ENCODE measurements at regions not wholly inside any gene's neighbourhood (a gene's known extent, or its start where the extent isn't known, plus 50 kb on each side); places are given as distances from the start of the nearest gene placed in this dataset.

- no peak for DNase-seq (ENCODE audit: low spot score in 2 of 2)
- TF ChIP-seq POLR2AphosphoS5 (IDR thresholded peaks at IDR 0.05) (no peak), EP300 (IDR thresholded peaks at IDR 0.05) (no peak), CTCF (IDR thresholded peaks at IDR 0.05) (no peak), POLR2A (IDR thresholded peaks at IDR 0.05) (no peak)
- H3K27ac ChIP-seq: no peak overlapping the region
- 90% methylated on average over 1 of the region's 1 CpG for WGBS
- H3K9me3 ChIP-seq: no peaks in the 10 kb centered on the region
- H3K4me1 ChIP-seq: peaks cover 13% of the 10 kb centered on the region
- no peaks in the 10 kb centered on the region for H3K27me3 ChIP-seq
- no peak overlapping the region for H3K4me3 ChIP-seq
- H3K36me3 ChIP-seq: no peaks in the 10 kb centered on the region
Observed at GRCh38 chr3:178386880-178387279, 149.4 kb upstream of the KCNMB2 start.

- no peak overlapping the region for H3K4me3 ChIP-seq
- 91% methylated on average over 2 of the region's 2 CpGs for WGBS
- no peaks in the 10 kb centered on the region for H3K36me3 ChIP-seq
- no peak for TF ChIP-seq EP300 (IDR thresholded peaks at IDR 0.05)
- TF ChIP-seq POLR2AphosphoS5 (IDR thresholded peaks at IDR 0.05): no peak
- no peak for TF ChIP-seq CTCF (IDR thresholded peaks at IDR 0.05)
- TF ChIP-seq POLR2A (IDR thresholded peaks at IDR 0.05): no peak
- no peak overlapping the region for H3K27ac ChIP-seq
- peaks cover 9% of the 10 kb centered on the region for H3K4me1 ChIP-seq
- no peak for DNase-seq (ENCODE audit: low spot score in 2 of 2)
- H3K9me3 ChIP-seq: no peaks in the 10 kb centered on the region
- H3K27me3 ChIP-seq: no peaks in the 10 kb centered on the region
Observed at GRCh38 chr3:178388473-178388872, 147.8 kb upstream of the KCNMB2 start.

- no peak overlapping the region for H3K4me3 ChIP-seq
- H3K4me1 ChIP-seq: peaks cover 10% of the 10 kb centered on the region
- no peak for TF ChIP-seq EP300 (IDR thresholded peaks at IDR 0.05)
- no peaks in the 10 kb centered on the region for H3K36me3 ChIP-seq
- H3K27me3 ChIP-seq: no peaks in the 10 kb centered on the region
- WGBS: 30% methylated on average over 1 of the region's 1 CpG
- H3K9me3 ChIP-seq: no peaks in the 10 kb centered on the region
- DNase-seq (ENCODE audit: low spot score in 2 of 2): no peak
- H3K27ac ChIP-seq: no peak overlapping the region
Observed at GRCh38 chr3:178389258-178389657, 147.0 kb upstream of the KCNMB2 start.

GRCh38 chr3:178392511-178392926, 143.7 kb upstream of the KCNMB2 start:
- H3K9me3 ChIP-seq: no peaks in the 10 kb centered on the region
- H3K27me3 ChIP-seq: no peaks in the 10 kb centered on the region
- peak overlapping the region; percentile 12 for H3K27ac ChIP-seq
- TF ChIP-seq CTCF (IDR thresholded peaks at IDR 0.05) (no peak), POLR2AphosphoS5 (IDR thresholded peaks at IDR 0.05) (peak in 1 of 3 donors; percentile 17), POLR2A (IDR thresholded peaks at IDR 0.05) (no peak)
- no peak for DNase-seq (ENCODE audit: low spot score in 2 of 2)
- H3K4me1 ChIP-seq: peaks cover 10% of the 10 kb centered on the region
- no peak overlapping the region for H3K4me3 ChIP-seq
- 6% methylated on average over 1 of the region's 1 CpG for WGBS
- H3K36me3 ChIP-seq: no peaks in the 10 kb centered on the region

- DNase-seq (ENCODE audit: low spot score in 2 of 2): no peak
- TF ChIP-seq EP300 (IDR thresholded peaks at IDR 0.05) (no peak), POLR2A (IDR thresholded peaks at IDR 0.05) (no peak), POLR2AphosphoS5 (IDR thresholded peaks at IDR 0.05) (no peak), CTCF (IDR thresholded peaks at IDR 0.05) (no peak)
- 72% methylated on average over 1 of the region's 1 CpG for WGBS
- Histone ChIP-seq H3K4me3 (no peak overlapping the region), H3K4me1 (peaks cover 10% of the 10 kb centered on the region), H3K36me3 (no peaks in the 10 kb centered on the region), H3K27ac (peak overlapping the region; percentile 12), H3K9me3 (no peaks in the 10 kb centered on the region), H3K27me3 (no peaks in the 10 kb centered on the region)
Observed at GRCh38 chr3:178393146-178393545, 143.1 kb upstream of the KCNMB2 start.

- no peak for DNase-seq (ENCODE audit: low spot score in 2 of 2)
- Histone ChIP-seq H3K27ac (peak overlapping the region; percentile 12), H3K4me3 (no peak overlapping the region), H3K4me1 (peaks cover 10% of the 10 kb centered on the region), H3K36me3 (no peaks in the 10 kb centered on the region), H3K9me3 (no peaks in the 10 kb centered on the region), H3K27me3 (no peaks in the 10 kb centered on the region)
- no peak for TF ChIP-seq POLR2AphosphoS5 (IDR thresholded peaks at IDR 0.05)
- no peak for TF ChIP-seq CTCF (IDR thresholded peaks at IDR 0.05)
- TF ChIP-seq POLR2A (IDR thresholded peaks at IDR 0.05): no peak
- TF ChIP-seq EP300 (IDR thresholded peaks at IDR 0.05): no peak
Observed at GRCh38 chr3:178393824-178394223, 142.4 kb upstream of the KCNMB2 start.
